A673 (cell line): ENCODE measurements at regions not wholly inside any gene's neighbourhood (a gene's known extent, or its start where the extent isn't known, plus 50 kb on each side); places are given as distances from the start of the nearest gene placed in this dataset.

Experiments used
- CTCF ChIP-seq: fragments of 300-800, 200-600 bp; sonication (generic); conservative IDR thresholded peaks from 2 replicates; pipeline ENCODE4 v1.5.1; 2017; ENCODE audit warnings: low read depth, mild to moderate bottlenecking, antibody characterized with exemption, low read length, moderate library complexity, mixed read lengths
- EZH2 ChIP-seq: fragments of 200-600 bp; sonication (generic); IDR thresholded peaks from 2 replicates; pipeline ENCODE4 v1.6.1; 2017; ENCODE audit warnings: borderline replicate concordance, low read depth, mild to moderate bottlenecking, mixed read lengths, antibody characterized with exemption, low read length; ENCODE audit not compliant: poor library complexity, severe bottlenecking

DNA sequence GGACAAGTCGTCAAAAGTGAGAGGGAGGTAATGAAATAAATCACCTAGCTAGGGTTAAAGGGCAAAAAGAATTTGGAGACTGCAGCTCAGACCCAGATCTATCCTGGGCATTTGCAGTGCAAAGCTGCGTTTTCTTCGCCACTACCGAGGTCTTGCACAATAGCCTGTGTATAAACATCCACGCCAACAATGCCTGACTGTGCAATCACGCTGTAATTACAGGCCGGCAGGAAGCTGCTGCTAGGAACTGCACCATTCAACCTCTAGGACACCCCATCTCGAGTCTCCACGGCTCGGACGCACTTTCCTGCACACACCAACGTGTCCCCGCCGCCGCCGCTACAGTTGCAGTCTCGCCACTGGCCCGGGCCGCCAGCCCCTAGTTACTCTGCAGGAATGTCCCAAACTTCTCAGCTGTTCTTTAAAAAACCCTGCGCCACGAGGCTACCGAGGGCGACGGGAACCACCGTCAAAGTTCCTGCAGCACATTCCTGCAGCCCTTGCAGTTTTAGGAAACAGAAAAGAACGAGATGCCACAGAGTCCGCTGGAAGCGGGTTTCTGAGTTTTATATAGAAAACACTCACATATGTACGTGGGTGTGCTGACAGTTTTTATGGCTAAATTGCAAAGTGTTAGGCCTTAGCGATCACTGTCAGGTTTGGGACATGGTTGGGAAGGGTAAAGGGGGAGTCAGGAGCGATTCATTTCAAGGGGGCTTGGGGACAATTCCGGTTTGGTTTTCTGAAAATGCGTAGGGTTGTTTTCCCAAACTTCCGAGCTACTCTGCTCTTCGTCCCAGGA, 65.6 kb upstream of the PTGR2 start:
- TF ChIP-seq CTCF (no peak), EZH2 (no peak)
